HL-60 (cell line): ENCODE measurements at regions not wholly inside any gene's neighbourhood (a gene's known extent, or its start where the extent isn't known, plus 50 kb on each side); places are given as distances from the start of the nearest gene placed in this dataset.

ENCODE experiments used
- DNase-seq, 2 experiments: peaks; one replicate each; pipeline ENCODE4 v3.0.0-alpha.2; 2010 to 2020; ENCODE audit warnings: low read depth in 1 of 2, low spot score in 1 of 2
- H3K27ac ChIP-seq: fragments of 250-450 bp; sonication (Bioruptor Pico); replicated peaks from 2 replicates; pipeline ENCODE4 v1.5.1; 2020; ENCODE audit warnings: mild to moderate bottlenecking, moderate library complexity
- H3K27me3 ChIP-seq: fragments of 250-450 bp; sonication (Bioruptor Pico); 2 replicates; pipeline ENCODE4 v1.5.1; 2021; ENCODE audit warnings: mild to moderate bottlenecking, moderate library complexity; ENCODE audit not compliant: insufficient read depth, poor library complexity, severe bottlenecking
- H3K4me3 ChIP-seq: replicated peaks from 2 replicates; pipeline ENCODE4 v1.5.1; 2011; ENCODE audit warnings: mild to moderate bottlenecking, control low read depth, low read length; ENCODE audit not compliant: insufficient read depth
- CTCF ChIP-seq: IDR thresholded peaks from one replicate; pipeline ENCODE4 v1.5.1; 2011; ENCODE audit warnings: low read length, control low read depth, inconsistent platforms; ENCODE audit not compliant: insufficient read depth
- GABPA ChIP-seq: IDR thresholded peaks from 2 replicates; pipeline ENCODE4 v1.6.1; 2012; ENCODE audit warnings: low read depth
- POLR2AphosphoS5 ChIP-seq: IDR thresholded peaks from 2 replicates; pipeline ENCODE4 v1.6.1; 2012; ENCODE audit warnings: low read depth
- REST ChIP-seq: IDR thresholded peaks from 2 replicates; pipeline ENCODE4 v1.6.1; 2012; ENCODE audit warnings: low read depth; ENCODE audit not compliant: insufficient replicate concordance
- SPI1 ChIP-seq: IDR thresholded peaks from 2 replicates; pipeline ENCODE4 v1.6.1; 2012; ENCODE audit warnings: low read depth, mild to moderate bottlenecking, borderline replicate concordance

GRCh38 chr18:11408555-11409065 is 200.8 kb upstream of the SLC35G4 start:
- Histone ChIP-seq H3K4me3 (no peak overlapping the region), H3K27me3 (no peaks in the 10 kb centered on the region), H3K27ac (no peak overlapping the region)
- DNase-seq, result no peak
- TF ChIP-seq REST (no peak), SPI1 (no peak), GABPA (no peak), POLR2AphosphoS5 (no peak), CTCF (no peak)

GRCh38 chr18:11407940-11408339 is 201.5 kb upstream of the SLC35G4 start:
- H3K4me3 ChIP-seq, result no peak overlapping the region
- no peak for DNase-seq
- no peak overlapping the region for H3K27ac ChIP-seq
- H3K27me3 ChIP-seq, result no peaks in the 10 kb centered on the region
- TF ChIP-seq CTCF, result no peak
- no peak for TF ChIP-seq SPI1
- TF ChIP-seq GABPA, result no peak
- no peak for TF ChIP-seq POLR2AphosphoS5
- TF ChIP-seq REST, result no peak

GRCh38 chr18:11405804-11406203 is 203.6 kb upstream of the SLC35G4 start:
- H3K27ac ChIP-seq, result no peak overlapping the region
- no peak for TF ChIP-seq POLR2AphosphoS5
- no peak for TF ChIP-seq REST
- no peak for TF ChIP-seq SPI1
- TF ChIP-seq CTCF, result no peak
- TF ChIP-seq GABPA, result no peak
- H3K27me3 ChIP-seq, result peaks cover 3% of the 10 kb centered on the region
- H3K4me3 ChIP-seq, result no peak overlapping the region
- DNase-seq, result no peak
